GM12892 (cell line): ENCODE measurements at regions not wholly inside any gene's neighbourhood (a gene's known extent, or its start where the extent isn't known, plus 50 kb on each side); places are given as distances from the start of the nearest gene placed in this dataset.

ENCODE experiments used
- POLR2A ChIP-seq: IDR thresholded peaks from 2 replicates; pipeline ENCODE4 v1.6.1; 2011; ENCODE audit warnings: low read depth, low read length, control low read depth
- POLR2AphosphoS5 ChIP-seq: IDR thresholded peaks from 2 replicates; pipeline ENCODE4 v1.6.1; 2011; ENCODE audit warnings: low read depth, low read length, control low read depth
- TAF1 ChIP-seq: IDR thresholded peaks from 2 replicates; pipeline ENCODE4 v1.6.1; 2011; ENCODE audit warnings: low read depth, mild to moderate bottlenecking, control low read depth, low read length, borderline replicate concordance

GRCh38 chr1:228842094-228842775 is 107.0 kb downstream of the RHOU start:
- TF ChIP-seq POLR2A (no peak), POLR2AphosphoS5 (no peak), TAF1 (no peak)
